A673 (cell line): ENCODE measurements at regions not wholly inside any gene's neighbourhood (a gene's known extent, or its start where the extent isn't known, plus 50 kb on each side); places are given as distances from the start of the nearest gene placed in this dataset.

Source experiments
- BruUV-seq: library from RNA; stranded (reverse); fragments of 400-500 nt; replicated peaks from 2 replicates; lab custom pipeline; 2021; lab: Mats Ljungman, UMichigan
- CTCF ChIA-PET: fragments of 300-600 bp; sonication (Branson Sonifier 250); formaldehyde crosslinking; loops from one replicate; lab custom pipeline; 2022; ENCODE audit warnings: antibody characterized with exemption; lab: Charles Lee
- POLR2A ChIA-PET: fragments of 300-600 bp; sonication (Branson Sonifier 250); formaldehyde crosslinking; loops from one replicate; lab custom pipeline; 2022; ENCODE audit warnings: antibody characterized with exemption; ENCODE audit not compliant: low non-redundant PET; lab: Charles Lee
- DNase-seq: peaks from one replicate; pipeline ENCODE4 v3.0.0-alpha.2; 2015; ENCODE audit warnings: low spot score
- H3K27ac ChIP-seq: fragments of 200-600 bp; sonication (generic); 2 replicates; pipeline ENCODE4 v1.5.1; 2016; ENCODE audit warnings: mixed run types, low read depth, mild to moderate bottlenecking, mixed read lengths, antibody characterized with exemption, low read length; ENCODE audit not compliant: poor library complexity, severe bottlenecking
- H3K27me3 ChIP-seq: fragments of 200-600 bp; sonication (generic); replicated peaks from 2 replicates; pipeline ENCODE4 v1.6.1; 2017; ENCODE audit warnings: mixed run types, low read depth, mild to moderate bottlenecking, mixed read lengths, antibody characterized with exemption, low read length; ENCODE audit not compliant: insufficient read depth, poor library complexity
- H3K36me3 ChIP-seq: fragments of 200-600 bp; sonication (generic); 2 replicates; pipeline ENCODE4 v1.6.1; 2016; ENCODE audit warnings: mixed run types, mild to moderate bottlenecking, mixed read lengths, antibody characterized with exemption, low read length; ENCODE audit not compliant: insufficient read depth, poor library complexity, severe bottlenecking
- H3K4me1 ChIP-seq: fragments of 200-600 bp; sonication (generic); 2 replicates; pipeline ENCODE4 v1.6.1; 2017; ENCODE audit warnings: mixed run types, mild to moderate bottlenecking, mixed read lengths, antibody characterized with exemption, low read length; ENCODE audit not compliant: insufficient read depth, poor library complexity, severe bottlenecking
- H3K4me3 ChIP-seq: fragments of 200-600 bp; sonication (generic); 2 replicates; pipeline ENCODE4 v1.5.1; 2016; ENCODE audit warnings: low read depth, mixed run types, mild to moderate bottlenecking, mixed read lengths, low read length; ENCODE audit not compliant: poor library complexity, severe bottlenecking
- H3K9me3 ChIP-seq: fragments of 200-600 bp; sonication (generic); 2 replicates; pipeline ENCODE4 v1.6.1; 2016; ENCODE audit warnings: mixed run types, low read depth, mild to moderate bottlenecking, mixed read lengths, antibody characterized with exemption, low read length; ENCODE audit not compliant: poor library complexity, severe bottlenecking
- CTCF ChIP-seq: fragments of 300-800, 200-600 bp; sonication (generic); conservative IDR thresholded peaks from 2 replicates; pipeline ENCODE4 v1.5.1; 2017; ENCODE audit warnings: low read depth, mild to moderate bottlenecking, antibody characterized with exemption, low read length, moderate library complexity, mixed read lengths
- EZH2 ChIP-seq: fragments of 200-600 bp; sonication (generic); IDR thresholded peaks from 2 replicates; pipeline ENCODE4 v1.6.1; 2017; ENCODE audit warnings: borderline replicate concordance, low read depth, mild to moderate bottlenecking, mixed read lengths, antibody characterized with exemption, low read length; ENCODE audit not compliant: poor library complexity, severe bottlenecking
- intact Hi-C: fragments of 100-400 bp; cut with micrococcal nuclease; formaldehyde crosslinking; loops from one replicate; pipeline ENCODE4 v1.10.0; 2022; ENCODE audit not compliant: unreplicated experiment

GRCh38 chr7:52026140-52026539 lies 709.5 kb upstream of the COBL start:
- TF ChIP-seq EZH2 (no peak), CTCF (no peak)
- no peak for DNase-seq
- intact Hi-C loops = no loop called here
- H3K4me3 ChIP-seq = no peak overlapping the region
- ChIA-PET POLR2A (no interaction called here), CTCF (no interaction called here)
- no TSS peak for BruUV-seq
- no peak overlapping the region for H3K27ac ChIP-seq
- no peaks in the 10 kb centered on the region for H3K27me3 ChIP-seq
- no peaks in the 10 kb centered on the region for H3K4me1 ChIP-seq
- H3K36me3 ChIP-seq = no peaks in the 10 kb centered on the region
- H3K9me3 ChIP-seq = peaks cover 19% of the 10 kb centered on the region

GRCh38 chr7:52021343-52021742 lies 704.7 kb upstream of the COBL start:
- ChIA-PET CTCF (no interaction called here), POLR2A (no interaction called here)
- no TSS peak for BruUV-seq
- no peak overlapping the region for H3K27ac ChIP-seq
- no peaks in the 10 kb centered on the region for H3K27me3 ChIP-seq
- no peaks in the 10 kb centered on the region for H3K4me1 ChIP-seq
- TF ChIP-seq EZH2 (no peak), CTCF (no peak)
- no peaks in the 10 kb centered on the region for H3K36me3 ChIP-seq
- no peak overlapping the region for H3K4me3 ChIP-seq
- DNase-seq = no peak
- H3K9me3 ChIP-seq = peaks cover 27% of the 10 kb centered on the region
- intact Hi-C loops = no loop called here

- H3K27ac ChIP-seq = no peak overlapping the region
- no peaks in the 10 kb centered on the region for H3K4me1 ChIP-seq
- H3K27me3 ChIP-seq = no peaks in the 10 kb centered on the region
- DNase-seq = no peak
- H3K36me3 ChIP-seq = no peaks in the 10 kb centered on the region
- intact Hi-C loops = loop anchor here (10.0 kb wide), 1 partner anchor 64 kb away; no protein-coding TSS in a partner anchor
- ChIA-PET CTCF (no interaction called here), POLR2A (no interaction called here)
- H3K4me3 ChIP-seq = no peak overlapping the region
- peaks cover 30% of the 10 kb centered on the region for H3K9me3 ChIP-seq
- no TSS peak for BruUV-seq
- no peak for TF ChIP-seq CTCF
Measured at GRCh38 chr7:52018680-52019054, 702.1 kb upstream of the COBL start.
